H1 (cell line): ENCODE measurements at regions not wholly inside any gene's neighbourhood (a gene's known extent, or its start where the extent isn't known, plus 50 kb on each side); places are given as distances from the start of the nearest gene placed in this dataset.

Experiments
- CTCF ChIA-PET: fragments of 300-600 bp; sonication (Branson Sonifier 250); formaldehyde crosslinking; loops from one replicate; lab custom pipeline; 2021; ENCODE audit not compliant: partially characterized antibody; lab: Charles Lee
- POLR2A ChIA-PET: fragments of 300-600 bp; sonication (Branson Sonifier 250); formaldehyde crosslinking; loops from one replicate; lab custom pipeline; 2021; ENCODE audit warnings: inconsistent platforms; ENCODE audit not compliant: partially characterized antibody; lab: Charles Lee
- DNase-seq, 2 experiments: peaks; one replicate each; pipeline versions ENCODE4 v3.0.0 to v3.0.0-alpha.2; 2010 to 2022; ENCODE audit warnings: low spot score in 2 of 2, low read depth in 1 of 2, mixed read lengths in 1 of 2
- FAIRE-seq: peaks from 2 replicates; lab custom pipeline; 2011; peaks lifted over from hg19 to GRCh38; lab: Jason Lieb, UNC
- H2AFZ ChIP-seq: 2 replicates; pipeline ENCODE4 v1.8.1; 2012; ENCODE audit warnings: low read length, inconsistent platforms
- H2AK5ac ChIP-seq: 2 replicates; pipeline ENCODE4 v1.6.1; 2013; ENCODE audit warnings: low read depth, low read length
- H2BK120ac ChIP-seq: replicated peaks from 2 replicates; pipeline ENCODE3; 2013; ENCODE audit warnings: low read depth, low read length, inconsistent platforms
- H2BK12ac ChIP-seq: 2 replicates; pipeline ENCODE4 v1.6.1; 2013; ENCODE audit warnings: low read depth, low read length
- H2BK15ac ChIP-seq: 2 replicates; pipeline ENCODE4 v1.6.1; 2013; ENCODE audit warnings: low read length
- H2BK20ac ChIP-seq: 2 replicates; pipeline ENCODE4 v1.6.1; 2013; ENCODE audit warnings: low read length
- H2BK5ac ChIP-seq: 2 replicates; pipeline ENCODE4 v1.6.1; 2013; ENCODE audit warnings: low read depth, low read length
- H3K14ac ChIP-seq: 2 replicates; pipeline ENCODE4 v1.6.1; 2013; ENCODE audit warnings: inconsistent platforms; ENCODE audit not compliant: insufficient read length
- H3K18ac ChIP-seq: 2 replicates; pipeline ENCODE4 v1.6.1; 2013; ENCODE audit warnings: low read length; ENCODE audit errors: extremely low read depth
- H3K23ac ChIP-seq: 2 replicates; pipeline ENCODE4 v1.6.1; 2013; ENCODE audit warnings: inconsistent platforms; ENCODE audit not compliant: insufficient read length
- H3K23me2 ChIP-seq: 2 replicates; pipeline ENCODE4 v1.6.1; 2013; ENCODE audit warnings: low read depth, low read length
- H3K27ac ChIP-seq: 2 replicates; pipeline ENCODE4 v1.6.1; 2011; ENCODE audit warnings: low read depth, low read length, inconsistent platforms
- H3K27me3 ChIP-seq, 4 experiments: replicated peaks in 1 of 4; 1 replicate in 1 of 4; 2 replicates in 3 of 4; pipeline versions ENCODE4 v1.6.1 to v1.8.1; 2011 to 2013; ENCODE audit warnings: low read length in 3 of 4, mild to moderate bottlenecking in 3 of 4, inconsistent platforms in 2 of 4, mixed read lengths in 2 of 4, moderate library complexity in 1 of 4; ENCODE audit not compliant: control insufficient read depth in 3 of 4, insufficient read depth in 3 of 4; ENCODE audit errors: extremely low read depth in 1 of 4
- H3K36me3 ChIP-seq, 4 experiments: 2 replicates each; pipeline versions ENCODE4 v1.6.1 to v1.8.1; 2011 to 2013; ENCODE audit warnings: mild to moderate bottlenecking in 4 of 4, low read length in 3 of 4, moderate library complexity in 2 of 4, control low read depth in 1 of 4, inconsistent platforms in 1 of 4; ENCODE audit not compliant: insufficient read depth in 4 of 4, control insufficient read depth in 2 of 4
- H3K4ac ChIP-seq: replicated peaks from 2 replicates; pipeline ENCODE3; 2013; ENCODE audit warnings: low read length, low read depth, mixed read lengths, inconsistent platforms; ENCODE audit not compliant: insufficient read length
- H3K4me1 ChIP-seq, 4 experiments: replicated peaks in 1 of 4; 1 replicate in 1 of 4; 2 replicates in 3 of 4; pipeline versions ENCODE4 v1.6.1 to v1.8.1; 2011 to 2013; ENCODE audit warnings: low read length in 3 of 4, inconsistent platforms in 2 of 4, mixed read lengths in 1 of 4; ENCODE audit not compliant: insufficient read depth in 4 of 4, control insufficient read depth in 3 of 4
- H3K4me2 ChIP-seq, 2 experiments: 2 replicates each; pipeline versions ENCODE4 v1.6.1 to v1.8.1; 2011 to 2013; ENCODE audit warnings: low read depth in 2 of 2, low read length in 2 of 2, control low read depth in 1 of 2, inconsistent platforms in 1 of 2, mild to moderate bottlenecking in 1 of 2; ENCODE audit not compliant: insufficient read depth in 1 of 2
- H3K4me3 ChIP-seq, 4 experiments: fragments of 200-600, 300-600 bp in 1 of 4; sonication (generic), shearing (Covaris generic), sonication (Bioruptor Twin) in 1 of 4; 2 replicates each; pipeline versions ENCODE4 v1.5.1 to v1.8.1; 2011 to 2016; ENCODE audit warnings: low read length in 4 of 4, low read depth in 3 of 4, control low read depth in 2 of 4, inconsistent platforms in 2 of 4, mild to moderate bottlenecking in 2 of 4, mixed read lengths in 1 of 4, moderate library complexity in 1 of 4; ENCODE audit not compliant: insufficient read depth in 2 of 4; ENCODE audit errors: extremely low read depth in 1 of 4
- H3K56ac ChIP-seq: replicated peaks from 2 replicates; pipeline ENCODE3; 2013; ENCODE audit warnings: low read depth, mild to moderate bottlenecking, mixed read lengths, low read length, inconsistent platforms; ENCODE audit not compliant: insufficient read length
- H3K79me1 ChIP-seq: 2 replicates; pipeline ENCODE4 v1.6.1; 2013; ENCODE audit warnings: low read depth, low read length, control low read depth
- H3K79me2 ChIP-seq, 2 experiments: 2 replicates each; pipeline versions ENCODE4 v1.6.1 to v1.8.1; 2012 to 2013; ENCODE audit warnings: low read length in 2 of 2, mild to moderate bottlenecking in 2 of 2, inconsistent platforms in 1 of 2; ENCODE audit not compliant: insufficient read depth in 2 of 2, control insufficient read depth in 1 of 2
- H3K9ac ChIP-seq, 4 experiments: replicated peaks in 1 of 4; 1 replicate in 1 of 4; 2 replicates in 3 of 4; pipeline versions ENCODE4 v1.6.1 to v1.8.1; 2011 to 2013; ENCODE audit warnings: low read depth in 3 of 4, low read length in 3 of 4, control low read depth in 2 of 4, mild to moderate bottlenecking in 2 of 4, moderate library complexity in 2 of 4, inconsistent platforms in 1 of 4; ENCODE audit errors: extremely low read depth in 1 of 4
- H3K9me3 ChIP-seq, 2 experiments: 2 replicates each; pipeline versions ENCODE4 v1.6.1 to v1.8.1; 2012 to 2013; ENCODE audit warnings: mild to moderate bottlenecking in 2 of 2, moderate library complexity in 2 of 2, control low read depth in 1 of 2, inconsistent platforms in 1 of 2, low read depth in 1 of 2, low read length in 1 of 2, mixed read lengths in 1 of 2; ENCODE audit not compliant: insufficient read depth in 2 of 2
- H4K20me1 ChIP-seq, 2 experiments: replicated peaks in 1 of 2; 2 replicates each; pipeline versions ENCODE3 to v1.8.1; 2011 to 2013; ENCODE audit warnings: inconsistent platforms in 2 of 2, low read length in 2 of 2, mild to moderate bottlenecking in 1 of 2; ENCODE audit not compliant: insufficient read depth in 2 of 2, control insufficient read depth in 1 of 2
- H4K5ac ChIP-seq: 2 replicates; pipeline ENCODE4 v1.6.1; 2013; ENCODE audit warnings: low read length, low read depth, mixed read lengths, inconsistent platforms; ENCODE audit not compliant: insufficient read length
- H4K8ac ChIP-seq: 2 replicates; pipeline ENCODE4 v1.8.0; 2013; ENCODE audit warnings: mild to moderate bottlenecking, moderate library complexity, low read length, inconsistent platforms; ENCODE audit not compliant: insufficient read depth; ENCODE audit errors: extremely low read depth
- H4K91ac ChIP-seq: replicated peaks from 2 replicates; pipeline ENCODE3; 2013; ENCODE audit warnings: low read length, mixed read lengths, inconsistent platforms; ENCODE audit not compliant: insufficient read length
- BCL11A ChIP-seq, 2 experiments: IDR thresholded peaks; one replicate each; pipeline ENCODE4 v1.6.1; 2011; ENCODE audit warnings: low read depth in 2 of 2, low read length in 2 of 2, mild to moderate bottlenecking in 2 of 2
- CBX8 ChIP-seq: fragments of 300-800, 300-1000 bp; sonication (generic); IDR thresholded peaks from 2 replicates; pipeline ENCODE4 v1.7.1; 2016; ENCODE audit warnings: low read depth, low read length, borderline replicate concordance
- CEBPB ChIP-seq: IDR thresholded peaks from 2 replicates; pipeline ENCODE4 v1.6.1; 2012; ENCODE audit warnings: low read depth, low read length
- NANOG ChIP-seq: IDR thresholded peaks from 2 replicates; pipeline ENCODE4 v1.6.1; 2011; ENCODE audit warnings: low read length, low read depth, mild to moderate bottlenecking, inconsistent platforms; ENCODE audit not compliant: insufficient read depth, poor library complexity, severe bottlenecking
- POU5F1 ChIP-seq: IDR thresholded peaks from 2 replicates; pipeline ENCODE4 v1.6.1; 2011; ENCODE audit warnings: low read depth, mild to moderate bottlenecking, low read length, moderate library complexity
- SIX5 ChIP-seq: IDR thresholded peaks from 2 replicates; pipeline ENCODE4 v1.6.1; 2011; ENCODE audit warnings: mild to moderate bottlenecking, low read depth, low read length
- SUZ12 ChIP-seq: fragments of 200-600 bp; sonication (generic); IDR thresholded peaks from 2 replicates; pipeline ENCODE4 v1.6.1; 2012; ENCODE audit warnings: mild to moderate bottlenecking, inconsistent platforms, low read length, moderate library complexity, mixed read lengths
- TAF1 ChIP-seq: IDR thresholded peaks from 2 replicates; pipeline ENCODE4 v1.6.1; 2011; ENCODE audit warnings: mild to moderate bottlenecking, low read depth, low read length
- TAF7 ChIP-seq: optimal IDR thresholded peaks from 2 replicates; pipeline ENCODE3; 2011; ENCODE audit warnings: low read depth, mild to moderate bottlenecking, inconsistent platforms, low read length, moderate library complexity, borderline replicate concordance
- TBP ChIP-seq: IDR thresholded peaks from 2 replicates; pipeline ENCODE4 v1.6.1; 2011; ENCODE audit warnings: low read depth, low read length, improper control_type of control experiment
- WGBS, 2 experiments: shearing (Covaris generic) in 1 of 2; methylation state at CpG; one replicate each; pipeline versions ENCODE4 v1.1.6 to v1.1.7; 2013 to 2015; ENCODE audit warnings: low lambda C conversion rate in 2 of 2, mixed read lengths in 2 of 2, inconsistent platforms in 1 of 2, low coverage in 1 of 2, missing lambda C conversion rate in 1 of 2; ENCODE audit not compliant: insufficient replicate concordance in 2 of 2, insufficient coverage in 1 of 2, insufficient read length in 1 of 2; ENCODE audit errors: extremely low coverage in 1 of 2, missing lambda C conversion rate in 1 of 2; 5-methylcytosine and 5-hydroxymethylcytosine counted together

DNA sequence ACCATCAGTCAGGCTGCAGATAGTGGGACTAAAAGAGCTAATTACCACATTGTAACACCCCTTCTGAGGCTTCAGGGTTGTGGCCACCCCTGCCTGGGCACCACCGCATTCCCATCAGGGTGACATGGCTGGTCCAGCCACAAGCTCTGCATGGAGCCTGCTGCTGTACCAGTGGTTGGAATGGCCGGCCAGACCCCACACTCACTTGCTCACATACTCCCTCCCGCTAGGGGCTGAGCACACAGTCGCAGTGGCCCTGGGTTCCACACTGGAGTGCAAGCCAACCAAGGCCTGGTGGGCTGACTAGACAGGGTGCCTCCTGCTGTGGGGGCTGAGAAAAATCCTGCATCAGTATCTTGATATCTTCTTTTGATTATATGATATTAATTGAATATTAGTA lies 182.8 kb upstream of the STK17B start:
- Histone ChIP-seq H3K23ac (no peak overlapping the region), H4K8ac (no peak overlapping the region)
- TF ChIP-seq NANOG (no peak), SIX5 (no peak), TBP (no peak), POU5F1 (no peak), CBX8 (no peak), TAF1 (no peak), BCL11A (IDR thresholded peaks at IDR 0.05; ENCODE audit: low read depth in 2 of 2, low read length in 2 of 2) (no peak), CEBPB (no peak), SUZ12 (no peak), TAF7 (no peak)
- TF ChIP-seq, all 59 proteins: peak for 0
- Histone ChIP-seq H3K4me2 (no peak overlapping the region), H3K14ac (no peak overlapping the region), H3K23me2 (no peaks in the 10 kb centered on the region), H2AK5ac (no peak overlapping the region), H3K27ac (no peak overlapping the region), H3K79me1 (no peaks in the 10 kb centered on the region), H2BK120ac (no peak overlapping the region), H4K5ac (no peak overlapping the region), H2BK5ac (no peak overlapping the region), H3K79me2 (no peaks in the 10 kb centered on the region), H3K4ac (no peak overlapping the region), H2BK20ac (no peak overlapping the region), H2BK12ac (no peak overlapping the region), H2BK15ac (no peak overlapping the region), H2AFZ (no peak overlapping the region), H4K91ac (no peak overlapping the region), H3K4me3 (no peak overlapping the region), H3K27me3 (peaks cover 3 to 16% (median 11%) of the 10 kb centered on the region in 4 experiments; a peak in 6 of 7 replicates), H3K9me3 (no peaks in the 10 kb centered on the region), H3K18ac (no peak overlapping the region), H4K20me1 (no peaks in the 10 kb centered on the region), H3K56ac (no peak overlapping the region), H3K9ac (no peak overlapping the region), H3K36me3 (no peaks in the 10 kb centered on the region), H3K4me1 (peaks cover 0 to 3% (median 0%) of the 10 kb centered on the region in 4 experiments; a peak in 3 of 7 replicates)
- FAIRE-seq (no peak), DNase-seq (no peak)
- 98% methylated on average over 4 of the region's 4 CpGs; no CpG with 5 or more reads in 1 of the 2 experiments for WGBS, 2 experiments
- POLR2A ChIA-PET: no interaction called here
- CTCF ChIA-PET: interaction anchor here (1.4 kb wide), 1 partner anchor 16 kb away, joined by 3 read pairs; no protein-coding TSS in a partner anchor
